ENCODE measurements at regions not wholly inside any gene's neighbourhood (a gene's known extent, or its start where the extent isn't known, plus 50 kb on each side); places are given as distances from the start of the nearest gene placed in this dataset.

DNA sequence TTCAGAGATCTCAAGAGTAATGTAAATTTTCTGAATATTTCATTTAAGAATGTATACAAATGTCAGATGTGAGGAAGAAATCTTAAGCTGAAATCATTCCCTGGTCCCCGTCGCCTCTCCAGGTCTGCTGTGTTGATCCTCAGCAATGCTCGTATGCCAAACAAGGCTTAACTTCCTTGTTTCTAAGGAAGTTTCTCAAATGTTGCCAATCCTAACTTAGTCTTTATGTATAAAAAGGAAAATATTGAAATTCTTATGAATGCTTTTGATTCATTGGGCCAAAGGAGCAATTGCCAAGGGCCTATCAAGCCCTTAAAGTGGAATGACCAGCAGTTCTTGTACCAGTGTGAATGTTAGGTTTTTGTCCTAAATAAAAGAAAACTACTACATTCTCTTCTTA, 507.7 kb upstream of the SEMA6D start:
- TF ChIP-seq, protein P1, sequence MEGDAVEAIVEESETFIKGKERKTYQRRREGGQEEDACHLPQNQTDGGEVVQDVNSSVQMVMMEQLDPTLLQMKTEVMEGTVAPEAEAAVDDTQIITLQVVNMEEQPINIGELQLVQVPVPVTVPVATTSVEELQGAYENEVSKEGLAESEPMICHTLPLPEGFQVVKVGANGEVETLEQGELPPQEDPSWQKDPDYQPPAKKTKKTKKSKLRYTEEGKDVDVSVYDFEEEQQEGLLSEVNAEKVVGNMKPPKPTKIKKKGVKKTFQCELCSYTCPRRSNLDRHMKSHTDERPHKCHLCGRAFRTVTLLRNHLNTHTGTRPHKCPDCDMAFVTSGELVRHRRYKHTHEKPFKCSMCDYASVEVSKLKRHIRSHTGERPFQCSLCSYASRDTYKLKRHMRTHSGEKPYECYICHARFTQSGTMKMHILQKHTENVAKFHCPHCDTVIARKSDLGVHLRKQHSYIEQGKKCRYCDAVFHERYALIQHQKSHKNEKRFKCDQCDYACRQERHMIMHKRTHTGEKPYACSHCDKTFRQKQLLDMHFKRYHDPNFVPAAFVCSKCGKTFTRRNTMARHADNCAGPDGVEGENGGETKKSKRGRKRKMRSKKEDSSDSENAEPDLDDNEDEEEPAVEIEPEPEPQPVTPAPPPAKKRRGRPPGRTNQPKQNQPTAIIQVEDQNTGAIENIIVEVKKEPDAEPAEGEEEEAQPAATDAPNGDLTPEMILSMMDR (conservative IDR thresholded peaks at IDR 0.05; ENCODE audit: low read depth, low read length) = no peak
- no peak for TF ChIP-seq EZH2phosphoT487 (IDR thresholded peaks at IDR 0.05; ENCODE audit: borderline replicate concordance, low read length)
- no peak for TF ChIP-seq EZH2 (IDR thresholded peaks at IDR 0.05; ENCODE audit: low read length, unreplicated experiment)

All from PC-3 (cell line).